NOMO-1 treated with dmso at 0.1 percent for 144 hours (cell line): ENCODE measurements at regions not wholly inside any gene's neighbourhood (a gene's known extent, or its start where the extent isn't known, plus 50 kb on each side); places are given as distances from the start of the nearest gene placed in this dataset.

ENCODE experiments used
- DNase-seq: peaks from one replicate; lab custom pipeline; 2025; ENCODE audit not compliant: unreplicated experiment; lab: John Stamatoyannopoulos, UW

- DNase-seq, result no peak
Observed at GRCh38 chr11:69413015-69413801, 68.3 kb upstream of the LINC01488 start.

- no peak for DNase-seq
Observed at GRCh38 chr11:69413993-69414392, 67.5 kb upstream of the LINC01488 start.

- DNase-seq, result no peak
Observed at GRCh38 chr11:69414773-69415187, 66.7 kb upstream of the LINC01488 start.

GRCh38 chr11:69415411-69416142, 65.9 kb upstream of the LINC01488 start:
- DNase-seq, result no peak

GRCh38 chr11:69416143-69416515, 65.3 kb upstream of the LINC01488 start:
- no peak for DNase-seq

- no peak for DNase-seq
Observed at GRCh38 chr11:69416762-69417698, 64.4 kb upstream of the LINC01488 start.

GRCh38 chr11:69417699-69418085, 63.8 kb upstream of the LINC01488 start:
- DNase-seq, result no peak

GRCh38 chr11:69418576-69419296, 62.7 kb upstream of the LINC01488 start:
- DNase-seq, result no peak

- DNase-seq, result no peak
Observed at GRCh38 chr11:69419662-69420395, 61.6 kb upstream of the LINC01488 start.

GRCh38 chr11:69422645-69423044, 58.8 kb upstream of the LINC01488 start:
- no peak for DNase-seq

GRCh38 chr11:69423181-69423580, 58.3 kb upstream of the LINC01488 start:
- no peak for DNase-seq

- no peak for DNase-seq
Observed at GRCh38 chr11:69423611-69424385, 57.7 kb upstream of the LINC01488 start.

- no peak for DNase-seq
Observed at GRCh38 chr11:69424748-69425147, 56.7 kb upstream of the LINC01488 start.

GRCh38 chr11:69425444-69425843, 56.0 kb upstream of the LINC01488 start:
- DNase-seq, result no peak

- no peak for DNase-seq
Observed at GRCh38 chr11:69425895-69426544, 55.4 kb upstream of the LINC01488 start.

- no peak for DNase-seq
Observed at GRCh38 chr11:69427337-69427736, 54.1 kb upstream of the LINC01488 start.

GRCh38 chr11:69427906-69428880, 53.3 kb upstream of the LINC01488 start:
- no peak for DNase-seq
